ENCODE measurements at regions not wholly inside any gene's neighbourhood (a gene's known extent, or its start where the extent isn't known, plus 50 kb on each side); places are given as distances from the start of the nearest gene placed in this dataset.

GRCh38 chr2:70036290-70036689 is 51.0 kb upstream of the PCBP1 start:
- no peak overlapping the region for H3K27ac ChIP-seq (ENCODE audit: low read depth in 2 of 2, low read length in 2 of 2)
- DNase-seq (no peak), FAIRE-seq (no peak)
- H3K4me3 ChIP-seq (ENCODE audit: low read length in 3 of 3): no peak overlapping the region
- H3K36me3 ChIP-seq (ENCODE audit: control insufficient read depth in 2 of 3, insufficient read depth in 3 of 3, low read length in 3 of 3): no peaks in the 10 kb centered on the region
- TF ChIP-seq CTCF (IDR thresholded peaks at IDR 0.05; ENCODE audit: borderline replicate concordance, extremely low read depth, insufficient read depth): no peak
- no peaks in the 10 kb centered on the region for H3K27me3 ChIP-seq (ENCODE audit: control insufficient read depth, insufficient read depth, low read length)
- intact Hi-C loops (cut with DNase I): no loop called here
- H3K9me3 ChIP-seq (ENCODE audit: control insufficient read depth in 2 of 3, insufficient read depth in 1 of 3, low read length in 3 of 3): no peaks in the 10 kb centered on the region
- no peak overlapping the region for H3K9ac ChIP-seq (ENCODE audit: low read length in 3 of 3)
- H3K4me1 ChIP-seq (ENCODE audit: control insufficient read depth in 2 of 3, insufficient read depth in 2 of 3, low read depth in 1 of 3, low read length in 3 of 3): peaks cover 0 to 5% (median 4%) of the 10 kb centered on the region in 3 donors

- Histone ChIP-seq H3K9ac (ENCODE audit: low read length in 3 of 3) (no peak overlapping the region), H3K9me3 (ENCODE audit: control insufficient read depth in 2 of 3, insufficient read depth in 1 of 3, low read length in 3 of 3) (no peaks in the 10 kb centered on the region), H3K27me3 (ENCODE audit: control insufficient read depth, insufficient read depth, low read length) (no peaks in the 10 kb centered on the region), H3K36me3 (ENCODE audit: control insufficient read depth in 2 of 3, insufficient read depth in 3 of 3, low read length in 3 of 3) (no peaks in the 10 kb centered on the region), H3K4me3 (ENCODE audit: low read length in 3 of 3) (no peak overlapping the region), H3K4me1 (ENCODE audit: control insufficient read depth in 2 of 3, insufficient read depth in 2 of 3, low read depth in 1 of 3, low read length in 3 of 3) (peaks cover 0 to 10% (median 9%) of the 10 kb centered on the region in 3 donors), H3K27ac (ENCODE audit: low read depth in 2 of 2, low read length in 2 of 2) (no peak overlapping the region)
- FAIRE-seq (no peak), DNase-seq (no peak)
- no peak for TF ChIP-seq CTCF (IDR thresholded peaks at IDR 0.05; ENCODE audit: borderline replicate concordance, extremely low read depth, insufficient read depth)
- intact Hi-C loops (cut with DNase I): no loop called here
Observed at GRCh38 chr2:70035344-70035844, 51.9 kb upstream of the PCBP1 start.

GRCh38 chr2:70030724-70031420 is 56.4 kb upstream of the PCBP1 start:
- no peaks in the 10 kb centered on the region for H3K9me3 ChIP-seq (ENCODE audit: control insufficient read depth in 2 of 3, insufficient read depth in 1 of 3, low read length in 3 of 3)
- no peak for FAIRE-seq
- intact Hi-C loops (cut with DNase I): no loop called here
- no peak for TF ChIP-seq CTCF (IDR thresholded peaks at IDR 0.05; ENCODE audit: borderline replicate concordance, extremely low read depth, insufficient read depth)
- H3K4me1 ChIP-seq (ENCODE audit: control insufficient read depth in 2 of 3, insufficient read depth in 2 of 3, low read depth in 1 of 3, low read length in 3 of 3): peaks cover 0 to 22% (median 19%) of the 10 kb centered on the region in 3 donors
- H3K4me3 ChIP-seq (ENCODE audit: low read length in 3 of 3): no peak overlapping the region
- peak overlapping the region in 1 of 3 donors; percentile 49 for H3K9ac ChIP-seq (ENCODE audit: low read length in 3 of 3)
- H3K36me3 ChIP-seq (ENCODE audit: control insufficient read depth in 2 of 3, insufficient read depth in 3 of 3, low read length in 3 of 3): no peaks in the 10 kb centered on the region
- H3K27me3 ChIP-seq (ENCODE audit: control insufficient read depth, insufficient read depth, low read length): no peaks in the 10 kb centered on the region
- no peak for DNase-seq
- peak overlapping the region; percentile 44 to 78 for H3K27ac ChIP-seq (ENCODE audit: low read depth in 2 of 2, low read length in 2 of 2)

Measured in kidney (tissue), 13 donors.